ENCODE measurements at regions not wholly inside any gene's neighbourhood (a gene's known extent, or its start where the extent isn't known, plus 50 kb on each side); places are given as distances from the start of the nearest gene placed in this dataset.

DNA sequence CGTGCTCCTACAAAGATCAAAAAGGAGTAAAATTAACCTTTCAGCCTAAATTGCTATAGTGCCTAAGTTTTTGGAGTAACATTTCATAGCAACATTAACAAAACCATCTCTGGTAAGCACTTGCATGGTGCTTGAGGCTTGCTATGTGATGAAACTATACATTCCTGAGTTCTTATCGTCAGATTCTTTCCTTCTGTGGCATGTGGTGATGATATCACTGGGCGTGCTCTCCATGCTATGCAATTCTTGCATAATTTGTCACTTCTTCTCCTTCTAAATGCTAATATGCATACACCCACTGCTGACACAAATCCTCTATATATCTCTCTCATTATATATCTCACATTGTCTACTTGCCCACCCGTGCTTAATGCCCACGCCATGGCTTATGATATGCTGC lies 2019.9 kb downstream of the MAT2B start:
- TF ChIP-seq, protein P1, sequence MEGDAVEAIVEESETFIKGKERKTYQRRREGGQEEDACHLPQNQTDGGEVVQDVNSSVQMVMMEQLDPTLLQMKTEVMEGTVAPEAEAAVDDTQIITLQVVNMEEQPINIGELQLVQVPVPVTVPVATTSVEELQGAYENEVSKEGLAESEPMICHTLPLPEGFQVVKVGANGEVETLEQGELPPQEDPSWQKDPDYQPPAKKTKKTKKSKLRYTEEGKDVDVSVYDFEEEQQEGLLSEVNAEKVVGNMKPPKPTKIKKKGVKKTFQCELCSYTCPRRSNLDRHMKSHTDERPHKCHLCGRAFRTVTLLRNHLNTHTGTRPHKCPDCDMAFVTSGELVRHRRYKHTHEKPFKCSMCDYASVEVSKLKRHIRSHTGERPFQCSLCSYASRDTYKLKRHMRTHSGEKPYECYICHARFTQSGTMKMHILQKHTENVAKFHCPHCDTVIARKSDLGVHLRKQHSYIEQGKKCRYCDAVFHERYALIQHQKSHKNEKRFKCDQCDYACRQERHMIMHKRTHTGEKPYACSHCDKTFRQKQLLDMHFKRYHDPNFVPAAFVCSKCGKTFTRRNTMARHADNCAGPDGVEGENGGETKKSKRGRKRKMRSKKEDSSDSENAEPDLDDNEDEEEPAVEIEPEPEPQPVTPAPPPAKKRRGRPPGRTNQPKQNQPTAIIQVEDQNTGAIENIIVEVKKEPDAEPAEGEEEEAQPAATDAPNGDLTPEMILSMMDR (conservative IDR thresholded peaks at IDR 0.05): no peak
- H3K27ac ChIP-seq: no peak overlapping the region

DNA sequence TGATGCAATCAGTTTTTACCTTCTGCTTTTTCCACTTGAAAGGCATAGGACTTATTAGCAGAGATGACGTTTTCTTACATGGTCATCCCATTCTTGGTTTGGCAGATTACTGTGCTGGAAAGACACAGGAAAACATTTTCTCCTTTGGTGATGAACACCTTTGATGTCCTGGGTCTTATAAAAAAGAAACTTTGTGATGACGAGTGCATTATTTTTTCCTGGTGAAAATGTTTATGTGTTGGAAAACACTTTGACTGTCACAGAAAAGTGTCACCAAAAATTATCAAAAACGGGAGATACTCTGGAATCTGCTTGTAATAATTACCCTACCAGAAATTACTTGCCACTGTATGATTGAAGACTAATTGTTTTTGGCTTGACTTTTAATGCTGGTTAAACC lies 2020.9 kb downstream of the MAT2B start:
- H3K27ac ChIP-seq: no peak overlapping the region
- TF ChIP-seq, protein P1 (conservative IDR thresholded peaks at IDR 0.05): no peak

DNA sequence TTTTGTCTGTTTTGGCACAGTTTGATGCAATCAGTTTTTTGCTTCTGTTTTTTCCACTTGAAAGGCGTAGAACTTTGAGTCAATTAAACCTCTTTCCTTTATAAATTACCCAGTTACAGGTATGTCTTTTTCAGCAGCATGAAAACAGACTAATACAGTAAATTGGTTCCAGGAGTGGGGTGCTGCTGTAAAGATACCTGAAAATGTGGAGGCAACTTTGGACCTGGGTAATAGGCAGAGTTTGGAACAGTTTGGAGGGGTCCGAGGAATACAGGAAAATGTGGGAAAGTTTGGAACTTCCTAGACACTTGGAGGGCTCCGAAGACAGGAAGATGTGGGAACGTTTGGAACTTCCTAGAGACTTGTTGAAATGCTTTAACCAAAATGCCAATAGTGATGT lies 2022.2 kb downstream of the MAT2B start:
- TF ChIP-seq, protein P1 (conservative IDR thresholded peaks at IDR 0.05): no peak
- no peak overlapping the region for H3K27ac ChIP-seq

DNA sequence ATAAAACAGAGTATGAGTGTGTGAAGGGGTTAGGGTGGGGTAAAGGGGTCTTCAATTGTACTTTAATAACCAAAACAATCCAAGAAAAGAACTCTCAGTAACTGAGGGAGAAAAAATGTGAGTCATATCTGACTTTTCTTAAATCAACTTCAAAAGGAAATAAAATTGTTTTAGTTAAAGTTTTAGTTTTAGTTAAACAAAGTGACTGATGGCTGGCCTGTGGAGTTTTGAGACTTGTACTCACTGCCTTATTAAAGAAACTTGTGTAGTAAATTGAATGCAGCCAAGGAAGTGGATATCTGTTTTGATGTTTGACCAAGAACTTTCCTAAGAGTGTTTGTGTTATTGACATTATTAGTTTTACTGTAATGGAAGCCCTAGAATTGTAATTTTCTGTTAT lies 2032.6 kb downstream of the MAT2B start:
- no peak overlapping the region for H3K27ac ChIP-seq
- TF ChIP-seq, protein P1 (conservative IDR thresholded peaks at IDR 0.05): no peak

DNA sequence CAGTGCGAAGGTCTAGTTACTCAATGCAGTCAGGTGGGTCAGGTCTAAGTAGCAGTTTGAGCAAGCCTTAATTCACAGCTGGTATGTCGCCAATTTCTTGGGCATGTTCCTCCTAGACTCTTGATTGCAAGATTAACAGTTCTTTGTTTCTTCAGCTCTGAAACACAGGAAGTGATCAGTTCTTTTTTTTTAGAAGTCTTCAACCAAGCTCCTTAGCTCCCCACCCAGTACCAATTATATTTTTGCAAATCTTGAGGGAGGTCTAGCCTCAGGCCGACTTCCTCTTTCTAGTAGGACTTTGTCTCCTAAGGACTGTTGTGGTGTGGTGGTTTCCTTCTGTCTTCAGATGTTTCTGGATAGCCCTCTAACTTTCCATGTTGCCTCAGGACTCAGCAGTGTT lies 2054.2 kb downstream of the MAT2B start:
- H3K27ac ChIP-seq: no peak overlapping the region
- TF ChIP-seq, protein P1 (conservative IDR thresholded peaks at IDR 0.05): no peak

DNA sequence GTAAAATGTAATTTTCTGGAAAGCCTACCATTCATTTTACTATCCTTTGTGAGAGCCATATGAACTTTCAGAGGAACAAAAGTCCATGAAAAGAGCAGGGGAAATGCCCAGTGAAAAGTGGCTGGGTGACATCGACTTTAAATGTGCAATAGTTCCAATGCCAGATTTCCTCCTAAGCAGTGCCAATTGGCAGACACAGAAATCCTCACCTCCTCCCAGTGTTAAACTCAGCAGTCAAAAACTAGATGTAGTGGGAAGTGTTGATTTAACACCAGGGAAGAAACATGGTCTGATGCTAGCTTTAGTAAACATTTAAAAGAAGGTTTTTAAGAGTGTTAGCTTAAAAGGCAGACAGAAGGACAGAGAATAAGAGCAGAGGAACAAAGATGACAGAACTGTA lies 2055.2 kb downstream of the MAT2B start:
- TF ChIP-seq, protein P1 (conservative IDR thresholded peaks at IDR 0.05): no peak

DNA sequence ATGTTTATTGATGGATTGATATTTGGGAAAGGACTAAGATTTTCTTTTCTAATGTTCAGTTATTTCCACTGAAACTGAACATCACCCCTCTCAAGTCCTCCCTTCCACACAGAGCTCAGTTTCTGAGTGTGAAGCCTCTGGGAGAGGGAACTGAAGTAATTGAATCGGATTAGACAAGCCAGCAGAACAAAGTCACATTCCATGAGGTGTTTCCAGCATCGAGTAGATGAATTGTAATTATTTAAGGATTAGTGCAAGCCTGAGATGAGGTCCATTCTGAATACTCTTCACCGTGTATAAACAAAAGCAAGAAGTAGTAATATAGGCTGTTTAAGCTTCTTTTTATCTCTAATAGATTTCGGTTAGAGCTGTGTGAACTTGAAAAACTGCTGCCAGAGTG lies 2060.5 kb downstream of the MAT2B start:
- H3K27ac ChIP-seq: no peak overlapping the region
- TF ChIP-seq, protein P1 (conservative IDR thresholded peaks at IDR 0.05): no peak

More for the DNA sequence above, 2055.2 kb downstream of the MAT2B start:
- no peak overlapping the region for H3K27ac ChIP-seq

DNA sequence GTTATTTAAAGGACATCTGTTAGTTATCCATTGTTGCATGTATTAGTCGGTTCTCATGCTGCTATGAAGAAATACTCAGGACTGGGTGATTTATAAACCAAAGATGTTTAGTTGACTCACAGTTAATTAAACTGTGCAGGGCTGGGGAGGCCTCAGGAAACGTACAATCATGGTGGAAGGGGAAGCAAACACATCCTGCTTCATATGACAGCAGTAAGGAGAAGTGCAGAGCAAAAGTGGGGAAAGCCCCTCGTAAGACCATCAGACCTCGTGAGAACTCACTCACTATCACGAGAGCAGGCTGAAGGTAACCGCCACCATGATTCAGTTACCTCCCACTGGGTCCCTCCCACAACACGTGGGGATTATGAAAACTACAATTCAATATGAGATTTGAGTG lies 2064.1 kb downstream of the MAT2B start:
- TF ChIP-seq, protein P1 (conservative IDR thresholded peaks at IDR 0.05): no peak
- H3K27ac ChIP-seq: no peak overlapping the region
